ENCODE measurements at regions not wholly inside any gene's neighbourhood (a gene's known extent, or its start where the extent isn't known, plus 50 kb on each side); places are given as distances from the start of the nearest gene placed in this dataset.

DNA sequence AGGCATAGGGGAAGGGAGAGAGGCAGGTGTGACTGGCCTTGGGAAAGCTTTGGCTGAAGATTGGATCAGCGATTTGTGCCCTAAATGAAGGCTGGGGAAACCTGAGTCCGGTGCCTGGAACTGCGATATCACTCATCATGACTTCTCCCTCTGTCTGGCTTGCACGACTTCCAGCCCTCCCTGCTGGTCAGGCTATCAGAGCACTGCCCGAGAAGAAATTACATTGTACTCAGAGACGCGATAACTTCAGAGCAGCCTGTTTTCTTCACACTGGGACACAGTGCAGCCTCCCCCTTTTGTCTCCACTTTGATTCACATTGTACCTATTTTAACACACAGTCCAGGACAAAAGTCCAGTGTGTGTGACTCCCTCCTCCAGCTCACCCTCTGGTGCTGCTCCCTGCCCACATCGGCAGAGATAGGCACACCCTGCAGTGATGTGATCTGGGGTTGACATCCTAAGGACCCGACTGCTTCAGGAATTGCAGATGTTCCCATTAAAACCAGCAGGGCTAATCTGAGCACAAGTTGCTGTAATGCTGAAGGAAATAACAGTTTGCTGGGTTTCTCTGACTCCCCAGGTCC is 62.1 kb upstream of the CADM1 start:
- DNase-seq: no peak
- Histone ChIP-seq H3K36me3 (no peaks in the 10 kb centered on the region), H3K4me3 (no peak overlapping the region), H3K9me3 (replicated peaks) (no peaks in the 10 kb centered on the region), H3K27me3 (no peaks in the 10 kb centered on the region), H3K27ac (no peak overlapping the region), H3K4me1 (no peaks in the 10 kb centered on the region)

DNA sequence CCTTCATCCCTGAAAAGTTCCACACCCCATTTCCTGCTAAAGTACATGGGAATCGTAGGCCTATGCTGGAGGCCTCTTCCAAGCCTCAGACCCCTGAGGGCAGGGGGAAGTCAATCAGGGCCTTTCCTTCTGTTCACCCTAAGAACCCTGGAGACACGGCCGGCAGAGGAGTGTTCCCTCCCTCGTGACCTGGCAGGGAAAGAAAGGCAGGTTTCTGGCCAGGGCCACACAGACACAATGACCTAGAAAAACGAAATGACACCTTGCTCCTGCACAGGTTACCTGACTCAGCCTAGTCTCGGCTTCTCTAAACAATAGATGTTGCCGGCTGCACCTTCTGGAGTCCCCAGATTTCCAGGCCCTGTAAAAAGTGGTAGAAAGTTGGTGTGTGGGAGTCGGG is 60.6 kb upstream of the CADM1 start:
- Histone ChIP-seq H3K4me3 (no peak overlapping the region), H3K36me3 (no peaks in the 10 kb centered on the region), H3K9me3 (replicated peaks) (no peaks in the 10 kb centered on the region), H3K4me1 (no peaks in the 10 kb centered on the region), H3K27ac (no peak overlapping the region), H3K27me3 (no peaks in the 10 kb centered on the region)
- no peak for DNase-seq

GRCh38 chr11:115561116-115561515 is 56.9 kb upstream of the CADM1 start:
- H3K9me3 ChIP-seq (replicated peaks): no peaks in the 10 kb centered on the region
- no peak for DNase-seq
- H3K36me3 ChIP-seq: no peaks in the 10 kb centered on the region
- no peaks in the 10 kb centered on the region for H3K27me3 ChIP-seq
- H3K4me1 ChIP-seq: no peaks in the 10 kb centered on the region
- H3K4me3 ChIP-seq: no peak overlapping the region
- H3K27ac ChIP-seq: no peak overlapping the region

DNA sequence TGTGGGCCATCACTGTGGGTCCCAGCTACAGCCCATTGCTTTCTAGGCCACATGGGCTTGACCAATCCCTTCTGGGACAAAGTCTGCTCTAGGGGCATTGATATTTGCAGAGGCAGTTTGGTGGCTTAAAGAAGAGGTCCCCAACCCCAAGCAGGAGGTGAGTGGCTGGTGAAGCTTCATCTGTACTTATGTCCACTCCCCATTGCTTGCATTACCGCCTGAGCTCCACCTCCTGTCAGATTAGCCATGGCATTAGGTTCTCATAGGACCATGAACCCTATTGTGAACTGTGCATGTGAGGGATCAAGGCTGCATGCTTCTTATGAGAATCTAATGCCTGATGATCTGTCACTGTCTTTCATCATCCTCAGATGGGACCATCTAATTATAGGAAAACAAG is 54.4 kb upstream of the CADM1 start:
- DNase-seq: no peak
- Histone ChIP-seq H3K36me3 (no peaks in the 10 kb centered on the region), H3K9me3 (replicated peaks) (no peaks in the 10 kb centered on the region), H3K4me3 (no peak overlapping the region), H3K27ac (no peak overlapping the region), H3K4me1 (no peaks in the 10 kb centered on the region), H3K27me3 (no peaks in the 10 kb centered on the region)

- no peak overlapping the region for H3K4me3 ChIP-seq
Measured at GRCh38 chr11:115557681-115558080, 53.5 kb upstream of the CADM1 start.

GRCh38 chr11:115556984-115557383 is 52.8 kb upstream of the CADM1 start:
- Histone ChIP-seq H3K4me1 (no peaks in the 10 kb centered on the region), H3K27ac (no peak overlapping the region), H3K27me3 (no peaks in the 10 kb centered on the region), H3K36me3 (no peaks in the 10 kb centered on the region), H3K4me3 (no peak overlapping the region), H3K9me3 (replicated peaks) (no peaks in the 10 kb centered on the region)
- no peak for DNase-seq

More at GRCh38 chr11:115557681-115558080, 53.5 kb upstream of the CADM1 start:
- Histone ChIP-seq H3K27me3 (no peaks in the 10 kb centered on the region), H3K9me3 (replicated peaks) (no peaks in the 10 kb centered on the region), H3K27ac (no peak overlapping the region), H3K36me3 (no peaks in the 10 kb centered on the region), H3K4me1 (no peaks in the 10 kb centered on the region)
- no peak for DNase-seq

DNA sequence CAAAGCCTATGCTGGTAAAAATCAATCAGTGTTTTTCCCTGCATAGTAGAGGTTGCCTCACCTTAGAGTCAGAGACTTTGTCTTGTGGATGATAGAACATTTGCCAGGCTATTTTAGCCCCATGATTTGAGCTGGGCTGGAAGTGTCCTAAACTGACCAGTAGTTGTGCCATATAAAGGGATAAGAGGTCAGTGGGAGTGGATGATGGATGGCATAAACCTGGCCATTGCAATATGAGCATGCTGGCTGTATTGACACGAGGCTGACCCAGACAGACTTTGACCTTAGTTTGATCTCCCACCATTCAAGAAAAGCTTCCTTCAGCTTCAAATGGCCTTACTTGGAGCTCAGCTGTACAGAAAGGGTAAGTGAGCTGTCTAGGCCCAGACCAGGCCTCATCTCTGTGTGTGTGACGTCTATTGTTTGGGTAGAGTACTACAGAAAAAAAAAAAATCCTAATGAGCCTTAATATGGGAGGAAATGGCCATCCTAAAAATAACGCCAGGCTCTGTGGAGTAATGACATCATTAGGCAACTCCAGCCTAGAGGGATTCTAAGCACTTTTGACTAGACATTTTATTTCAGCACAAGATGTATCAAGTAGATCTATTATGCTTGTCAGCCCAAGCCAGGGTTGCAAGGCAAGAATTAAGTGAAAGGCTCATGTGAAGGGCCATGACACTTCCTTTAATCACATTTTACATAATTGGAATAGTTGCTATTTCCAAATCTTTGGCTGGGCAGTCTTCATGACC is 51.3 kb upstream of the CADM1 start:
- H3K4me1 ChIP-seq: no peaks in the 10 kb centered on the region
- H3K9me3 ChIP-seq (replicated peaks): no peaks in the 10 kb centered on the region
- no peaks in the 10 kb centered on the region for H3K36me3 ChIP-seq
- H3K27me3 ChIP-seq: no peaks in the 10 kb centered on the region
- no peak overlapping the region for H3K4me3 ChIP-seq
- H3K27ac ChIP-seq: no peak overlapping the region
- DNase-seq: no peak

All from SJCRH30 (cell line).